Smooth muscle cell of the brain vasculature (primary cell): ENCODE measurements at regions not wholly inside any gene's neighbourhood (a gene's known extent, or its start where the extent isn't known, plus 50 kb on each side); places are given as distances from the start of the nearest gene placed in this dataset.

ENCODE experiments used
- DNase-seq: peaks from one replicate; pipeline ENCODE4 v3.0.0-alpha.2; 2012; ENCODE audit warnings: low read depth, low spot score

GRCh38 chr12:24723759-24724158 lies 225.1 kb downstream of the BCAT1 start:
- no peak for DNase-seq

GRCh38 chr12:24721191-24721590 lies 227.7 kb downstream of the BCAT1 start:
- DNase-seq, result no peak

GRCh38 chr12:24719293-24719721 lies 229.6 kb downstream of the BCAT1 start:
- no peak for DNase-seq

- DNase-seq, result no peak
Measured at GRCh38 chr12:24718617-24719016, 230.3 kb downstream of the BCAT1 start.

GRCh38 chr12:24714237-24714636 lies 234.7 kb downstream of the BCAT1 start:
- no peak for DNase-seq

- no peak for DNase-seq
Measured at GRCh38 chr12:24711056-24712008, 237.6 kb downstream of the BCAT1 start.

- DNase-seq, result no peak
Measured at GRCh38 chr12:24709216-24709615, 239.7 kb downstream of the BCAT1 start.

- no peak for DNase-seq
Measured at GRCh38 chr12:24708718-24709117, 240.2 kb downstream of the BCAT1 start.

GRCh38 chr12:24708043-24708442 lies 240.9 kb downstream of the BCAT1 start:
- DNase-seq, result no peak

- DNase-seq, result no peak
Measured at GRCh38 chr12:24707334-24707733, 241.6 kb downstream of the BCAT1 start.

- DNase-seq, result no peak
Measured at GRCh38 chr12:24705741-24706358, 243.1 kb downstream of the BCAT1 start.

- no peak for DNase-seq
Measured at GRCh38 chr12:24705216-24705615, 243.7 kb downstream of the BCAT1 start.

- DNase-seq, result no peak
Measured at GRCh38 chr12:24701343-24701742, 247.6 kb downstream of the BCAT1 start.

- no peak for DNase-seq
Measured at GRCh38 chr12:24698972-24699371, 249.9 kb downstream of the BCAT1 start.

GRCh38 chr12:24697769-24698168 lies 251.1 kb downstream of the BCAT1 start:
- DNase-seq, result no peak

- no peak for DNase-seq
Measured at GRCh38 chr12:24697295-24697694, 251.6 kb downstream of the BCAT1 start.

- no peak for DNase-seq
Measured at GRCh38 chr12:24696800-24697199, 252.1 kb downstream of the BCAT1 start.

- DNase-seq, result no peak
Measured at GRCh38 chr12:24695657-24696329, 253.1 kb downstream of the BCAT1 start.

- no peak for DNase-seq
Measured at GRCh38 chr12:24695103-24695502, 253.8 kb downstream of the BCAT1 start.

GRCh38 chr12:24688601-24689000 lies 260.3 kb downstream of the BCAT1 start:
- DNase-seq, result no peak

- no peak for DNase-seq
Measured at GRCh38 chr12:24681570-24681969, 267.3 kb downstream of the BCAT1 start.

GRCh38 chr12:24679126-24679525 lies 269.8 kb downstream of the BCAT1 start:
- no peak for DNase-seq
